Spleen (tissue), 11 donors: ENCODE measurements at regions not wholly inside any gene's neighbourhood (a gene's known extent, or its start where the extent isn't known, plus 50 kb on each side); places are given as distances from the start of the nearest gene placed in this dataset.

Source experiments
- DNase-seq: peaks from one replicate; pipeline ENCODE4 v3.0.0-alpha.2; 2020
- H3K27ac ChIP-seq, 8 donors: fragments of 200-600 bp; sonication (generic) in 7 of 8; 1 replicate in 4 of 8; 2 replicates in 4 of 8; pipeline versions ENCODE4 v1.5.0 to v1.8.0; 2016 to 2021; ENCODE audit warnings: inconsistent platforms in 4 of 8, mild to moderate bottlenecking in 4 of 8, moderate library complexity in 1 of 8
- H3K27me3 ChIP-seq, 7 donors: fragments of 200-600 bp; sonication (generic) in 6 of 7; replicated peaks in 1 of 7; 1 replicate in 4 of 7; 2 replicates in 3 of 7; pipeline versions ENCODE4 v1.5.0 to v1.8.0; 2016 to 2021; ENCODE audit warnings: inconsistent platforms in 3 of 7, mild to moderate bottlenecking in 1 of 7
- H3K36me3 ChIP-seq, 6 donors: fragments of 200-600 bp; sonication (generic) in 5 of 6; 1 replicate in 4 of 6; 2 replicates in 2 of 6; pipeline versions ENCODE4 v1.5.0 to v1.8.0; 2016 to 2021; ENCODE audit warnings: inconsistent platforms in 2 of 6
- H3K4me1 ChIP-seq, 6 donors: fragments of 200-600 bp; sonication (generic) in 5 of 6; 1 replicate in 3 of 6; 2 replicates in 3 of 6; pipeline versions ENCODE4 v1.5.0 to v1.8.0; 2016 to 2021; ENCODE audit warnings: inconsistent platforms in 3 of 6
- H3K4me3 ChIP-seq, 8 donors: fragments of 200-600 bp; sonication (generic) in 7 of 8; 1 replicate in 4 of 8; 2 replicates in 4 of 8; pipeline versions ENCODE4 v1.5.0 to v1.8.0; 2016 to 2021; ENCODE audit warnings: inconsistent platforms in 4 of 8, mild to moderate bottlenecking in 4 of 8, moderate library complexity in 2 of 8
- H3K9me3 ChIP-seq, 8 donors: fragments of 200-600 bp; sonication (generic) in 7 of 8; 1 replicate in 4 of 8; 2 replicates in 4 of 8; pipeline versions ENCODE4 v1.5.0 to v1.8.0; 2016 to 2021; ENCODE audit warnings: inconsistent platforms in 4 of 8
- POLR2A ChIP-seq, 3 donors: fragments of 450-650 bp; IDR thresholded peaks; one replicate each; pipeline ENCODE4 v1.5.1; 2017; ENCODE audit warnings: antibody characterized with exemption in 3 of 3, mild to moderate bottlenecking in 1 of 3
- POLR2AphosphoS5 ChIP-seq, 3 donors: sonication (generic); formaldehyde crosslinking; IDR thresholded peaks; one replicate each; pipeline ENCODE4 v1.5.1; 2017; ENCODE audit warnings: antibody characterized with exemption in 3 of 3
- WGBS, 5 donors: extraction: QIAGEN DNeasy Blood & Tissue Kit in 3 of 5; methylation state at CpG; one replicate each; pipeline versions ENCODE4 v1.1.5 to v1.1.7; 2013 to 2018; 5-methylcytosine and 5-hydroxymethylcytosine counted together
- intact Hi-C: fragments of 100-400 bp; cut with DNase I; formaldehyde crosslinking; loops from one replicate; pipeline ENCODE4 v1.15.0; 2023; ENCODE audit warnings: low total_unique reads
- TF ChIP-seq, protein P1 (sequence below), 11 experiments: fragments of 200-600 bp in 7 of 11; fragments of 450-650 bp in 4 of 11; sonication (generic) in 4 of 11; IDR thresholded peaks in 8 of 11; conservative IDR thresholded peaks in 3 of 11; 1 replicate in 7 of 11; 2 replicates in 4 of 11; pipeline versions ENCODE4 v1.4.0 to v1.8.0; 2016 to 2021; ENCODE audit warnings: antibody characterized with exemption in 11 of 11, inconsistent platforms in 4 of 11, mild to moderate bottlenecking in 1 of 11
- donor health status: healthy with polysubstance abuse.
- donor health status: DM: no; HTN: no; CAD: no; lungs with moderate emphysema.
- donor health status: DM: no; HTN: no; CAD: no.
- donor health status: Bipolar disorder and iron deficiency.
- donor health status: healthy.
- donor health status: DM: no; HTN: no; CAD: no.
- donor health status: DM: yes; HTN: yes; CAD: no.

- TF ChIP-seq, protein P1, sequence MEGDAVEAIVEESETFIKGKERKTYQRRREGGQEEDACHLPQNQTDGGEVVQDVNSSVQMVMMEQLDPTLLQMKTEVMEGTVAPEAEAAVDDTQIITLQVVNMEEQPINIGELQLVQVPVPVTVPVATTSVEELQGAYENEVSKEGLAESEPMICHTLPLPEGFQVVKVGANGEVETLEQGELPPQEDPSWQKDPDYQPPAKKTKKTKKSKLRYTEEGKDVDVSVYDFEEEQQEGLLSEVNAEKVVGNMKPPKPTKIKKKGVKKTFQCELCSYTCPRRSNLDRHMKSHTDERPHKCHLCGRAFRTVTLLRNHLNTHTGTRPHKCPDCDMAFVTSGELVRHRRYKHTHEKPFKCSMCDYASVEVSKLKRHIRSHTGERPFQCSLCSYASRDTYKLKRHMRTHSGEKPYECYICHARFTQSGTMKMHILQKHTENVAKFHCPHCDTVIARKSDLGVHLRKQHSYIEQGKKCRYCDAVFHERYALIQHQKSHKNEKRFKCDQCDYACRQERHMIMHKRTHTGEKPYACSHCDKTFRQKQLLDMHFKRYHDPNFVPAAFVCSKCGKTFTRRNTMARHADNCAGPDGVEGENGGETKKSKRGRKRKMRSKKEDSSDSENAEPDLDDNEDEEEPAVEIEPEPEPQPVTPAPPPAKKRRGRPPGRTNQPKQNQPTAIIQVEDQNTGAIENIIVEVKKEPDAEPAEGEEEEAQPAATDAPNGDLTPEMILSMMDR (IDR thresholded peaks at IDR 0.05 in 8 of 11, conservative IDR thresholded peaks at IDR 0.05 in 3 of 11), result no peak
- TF ChIP-seq POLR2AphosphoS5 (IDR thresholded peaks at IDR 0.05) (no peak), POLR2A (IDR thresholded peaks at IDR 0.05) (no peak)
- H3K36me3 ChIP-seq, result no peaks in the 10 kb centered on the region
- no peak for DNase-seq
- no peaks in the 10 kb centered on the region for H3K27me3 ChIP-seq
- 59 to 86% (median 68%) methylated on average over 1 of the region's 1 CpG for WGBS, 5 donors
- H3K4me1 ChIP-seq, result no peaks in the 10 kb centered on the region
- H3K4me3 ChIP-seq, result no peak overlapping the region
- H3K9me3 ChIP-seq, result peaks cover 0 to 53% (median 23%) of the 10 kb centered on the region in 8 donors
- intact Hi-C loops, result no loop called here
- no peak overlapping the region for H3K27ac ChIP-seq
These were observed 688.3 kb upstream of the FAT3 start for GRCh38 chr11:91536366-91536765.

DNA sequence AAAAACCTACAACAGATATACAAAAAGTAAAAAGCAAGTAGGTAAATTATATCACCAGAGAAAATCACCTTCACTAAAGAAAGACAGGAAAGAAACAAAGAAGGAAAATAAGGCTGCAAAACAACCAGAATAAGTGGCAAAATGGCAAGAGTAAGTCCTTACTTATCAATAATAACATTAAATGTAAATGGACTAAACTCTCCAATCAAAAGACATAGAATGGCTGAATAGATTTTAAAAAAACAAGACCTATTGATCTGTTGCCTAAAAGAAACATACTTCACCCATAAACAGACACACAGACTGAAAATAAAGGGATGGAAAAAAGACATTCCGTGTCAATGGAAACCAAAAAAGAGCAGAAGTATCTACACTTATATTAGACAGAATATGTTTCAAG is 695.7 kb upstream of the FAT3 start:
- Histone ChIP-seq H3K27ac (no peak overlapping the region), H3K4me1 (no peaks in the 10 kb centered on the region), H3K36me3 (no peaks in the 10 kb centered on the region), H3K27me3 (no peaks in the 10 kb centered on the region), H3K4me3 (no peak overlapping the region), H3K9me3 (peaks cover 0 to 33% (median 20%) of the 10 kb centered on the region in 8 donors)
- DNase-seq, result no peak
- WGBS, 5 donors, result 80 to 90% (median 85%) methylated on average over 1 of the region's 1 CpG
- intact Hi-C loops, result no loop called here
- TF ChIP-seq POLR2A (IDR thresholded peaks at IDR 0.05) (no peak), POLR2AphosphoS5 (IDR thresholded peaks at IDR 0.05) (no peak)
- TF ChIP-seq, protein P1 (IDR thresholded peaks at IDR 0.05 in 8 of 11, conservative IDR thresholded peaks at IDR 0.05 in 3 of 11), result no peak

DNA sequence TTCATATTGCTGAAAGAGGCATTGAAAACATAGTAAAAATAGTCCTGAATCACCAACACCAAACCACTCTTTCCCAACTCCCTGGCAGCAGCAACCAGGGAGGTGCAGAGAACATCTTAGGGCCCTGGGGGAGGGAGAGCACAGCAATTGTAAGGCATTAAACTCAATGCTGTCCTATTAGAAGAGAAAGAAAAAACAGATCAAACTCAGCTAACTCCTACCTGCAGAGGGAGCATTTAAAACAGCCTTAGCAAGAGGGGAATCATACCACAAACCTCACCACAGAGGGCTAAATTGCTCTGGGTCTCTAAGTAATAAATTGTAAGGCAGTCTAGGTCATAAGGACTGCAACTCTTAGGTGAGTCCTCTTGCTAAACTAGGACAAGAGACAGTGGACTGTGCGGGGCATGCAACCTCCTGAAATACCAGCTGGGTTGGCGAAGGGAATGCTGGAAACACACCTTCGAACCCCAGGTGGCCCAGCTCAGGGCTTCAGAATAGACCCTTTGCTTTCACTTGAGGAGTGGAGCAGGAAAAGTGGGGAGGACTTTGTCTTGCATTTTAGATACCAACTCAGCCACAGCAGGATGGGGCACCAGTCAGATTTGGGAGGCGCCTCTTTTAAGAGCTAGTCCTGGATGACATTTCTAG is 697.1 kb upstream of the FAT3 start:
- intact Hi-C loops, result no loop called here
- no peak for DNase-seq
- no peaks in the 10 kb centered on the region for H3K4me1 ChIP-seq
- no peak overlapping the region for H3K27ac ChIP-seq
- no peaks in the 10 kb centered on the region for H3K36me3 ChIP-seq
- TF ChIP-seq POLR2A (IDR thresholded peaks at IDR 0.05) (no peak), POLR2AphosphoS5 (IDR thresholded peaks at IDR 0.05) (no peak)
- TF ChIP-seq, protein P1 (IDR thresholded peaks at IDR 0.05 in 8 of 11, conservative IDR thresholded peaks at IDR 0.05 in 3 of 11), result no peak
- H3K27me3 ChIP-seq, result no peaks in the 10 kb centered on the region
- 71 to 81% (median 78%) methylated on average over 4 of the region's 4 CpGs for whole genome bisulfite sequencing, 5 donors
- H3K4me3 ChIP-seq, result no peak overlapping the region
- H3K9me3 ChIP-seq, result peaks cover 0 to 28% (median 15%) of the 10 kb centered on the region in 8 donors

GRCh38 chr11:91513734-91514133 is 710.9 kb upstream of the FAT3 start:
- WGBS, 5 donors, result 31 to 40% (median 35%) methylated on average over 4 of the region's 4 CpGs
- Histone ChIP-seq H3K27ac (no peak overlapping the region), H3K4me1 (no peaks in the 10 kb centered on the region), H3K27me3 (no peaks in the 10 kb centered on the region), H3K4me3 (no peak overlapping the region), H3K9me3 (peaks cover 0 to 8% (median 2%) of the 10 kb centered on the region in 8 donors), H3K36me3 (no peaks in the 10 kb centered on the region)
- intact Hi-C loops, result no loop called here
- no peak for TF ChIP-seq POLR2AphosphoS5 (IDR thresholded peaks at IDR 0.05)
- TF ChIP-seq POLR2A (IDR thresholded peaks at IDR 0.05), result no peak
- TF ChIP-seq, protein P1 (IDR thresholded peaks at IDR 0.05 in 8 of 11, conservative IDR thresholded peaks at IDR 0.05 in 3 of 11), result no peak
- DNase-seq, result no peak
